Upper lobe of right lung (tissue), 1 donor: ENCODE measurements at regions not wholly inside any gene's neighbourhood (a gene's known extent, or its start where the extent isn't known, plus 50 kb on each side); places are given as distances from the start of the nearest gene placed in this dataset.

Experiments used
- ATAC-seq: fragments of 200-7000 bp; cut with Tn5 transposase; one replicate; pipeline ENCODE4 v1.9.1; 2020; ENCODE audit warnings: mild to moderate bottlenecking, moderate library complexity
- DNase-seq: peaks from one replicate; pipeline ENCODE4 v3.0.0-alpha.2; 2020
- H3K27ac ChIP-seq: fragments of 200-600 bp; one replicate; pipeline ENCODE4 v1.8.0; 2022
- H3K27me3 ChIP-seq: fragments of 200-600 bp; one replicate; pipeline ENCODE4 v1.8.0; 2022; ENCODE audit warnings: mild to moderate bottlenecking
- H3K36me3 ChIP-seq: fragments of 200-600 bp; one replicate; pipeline ENCODE4 v1.8.0; 2022
- H3K4me1 ChIP-seq: fragments of 200-600 bp; one replicate; pipeline ENCODE4 v1.8.0; 2022
- H3K4me3 ChIP-seq: fragments of 200-600 bp; one replicate; pipeline ENCODE4 v1.8.0; 2022; ENCODE audit warnings: mild to moderate bottlenecking
- H3K9me3 ChIP-seq: fragments of 200-600 bp; one replicate; pipeline ENCODE4 v1.8.0; 2022
- intact Hi-C: fragments of 100-400 bp; cut with DNase I; formaldehyde crosslinking; loops from one replicate; pipeline ENCODE4 v1.11.0; 2022
- TF ChIP-seq, protein P1 (sequence below): fragments of 200-600 bp; IDR thresholded peaks from one replicate; pipeline ENCODE4 v1.8.0; 2022; ENCODE audit warnings: antibody characterized with exemption
- donor health status: DM: no; HTN: yes; CAD: no; lungs with severe emphysema.

- TF ChIP-seq, protein P1, sequence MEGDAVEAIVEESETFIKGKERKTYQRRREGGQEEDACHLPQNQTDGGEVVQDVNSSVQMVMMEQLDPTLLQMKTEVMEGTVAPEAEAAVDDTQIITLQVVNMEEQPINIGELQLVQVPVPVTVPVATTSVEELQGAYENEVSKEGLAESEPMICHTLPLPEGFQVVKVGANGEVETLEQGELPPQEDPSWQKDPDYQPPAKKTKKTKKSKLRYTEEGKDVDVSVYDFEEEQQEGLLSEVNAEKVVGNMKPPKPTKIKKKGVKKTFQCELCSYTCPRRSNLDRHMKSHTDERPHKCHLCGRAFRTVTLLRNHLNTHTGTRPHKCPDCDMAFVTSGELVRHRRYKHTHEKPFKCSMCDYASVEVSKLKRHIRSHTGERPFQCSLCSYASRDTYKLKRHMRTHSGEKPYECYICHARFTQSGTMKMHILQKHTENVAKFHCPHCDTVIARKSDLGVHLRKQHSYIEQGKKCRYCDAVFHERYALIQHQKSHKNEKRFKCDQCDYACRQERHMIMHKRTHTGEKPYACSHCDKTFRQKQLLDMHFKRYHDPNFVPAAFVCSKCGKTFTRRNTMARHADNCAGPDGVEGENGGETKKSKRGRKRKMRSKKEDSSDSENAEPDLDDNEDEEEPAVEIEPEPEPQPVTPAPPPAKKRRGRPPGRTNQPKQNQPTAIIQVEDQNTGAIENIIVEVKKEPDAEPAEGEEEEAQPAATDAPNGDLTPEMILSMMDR = no peak
These were observed 113.7 kb upstream of the SGCG start for GRCh38 chr13:23067129-23067528.

GRCh38 chr13:23069566-23069965 is 111.2 kb upstream of the SGCG start:
- Histone ChIP-seq H3K27ac (no peak overlapping the region), H3K9me3 (no peaks in the 10 kb centered on the region), H3K4me3 (no peak overlapping the region), H3K4me1 (no peaks in the 10 kb centered on the region), H3K27me3 (no peaks in the 10 kb centered on the region), H3K36me3 (no peaks in the 10 kb centered on the region)
- TF ChIP-seq, protein P1 = no peak
- DNase-seq (no peak), ATAC-seq (no peak)
- intact Hi-C loops = no loop called here

More at GRCh38 chr13:23067129-23067528, 113.7 kb upstream of the SGCG start:
- intact Hi-C loops = no loop called here
- ATAC-seq (no peak), DNase-seq (no peak)
- H3K36me3 ChIP-seq = no peaks in the 10 kb centered on the region
- H3K4me3 ChIP-seq = no peak overlapping the region
- H3K4me1 ChIP-seq = no peaks in the 10 kb centered on the region
- no peaks in the 10 kb centered on the region for H3K9me3 ChIP-seq
- no peak overlapping the region for H3K27ac ChIP-seq
- no peaks in the 10 kb centered on the region for H3K27me3 ChIP-seq

DNA sequence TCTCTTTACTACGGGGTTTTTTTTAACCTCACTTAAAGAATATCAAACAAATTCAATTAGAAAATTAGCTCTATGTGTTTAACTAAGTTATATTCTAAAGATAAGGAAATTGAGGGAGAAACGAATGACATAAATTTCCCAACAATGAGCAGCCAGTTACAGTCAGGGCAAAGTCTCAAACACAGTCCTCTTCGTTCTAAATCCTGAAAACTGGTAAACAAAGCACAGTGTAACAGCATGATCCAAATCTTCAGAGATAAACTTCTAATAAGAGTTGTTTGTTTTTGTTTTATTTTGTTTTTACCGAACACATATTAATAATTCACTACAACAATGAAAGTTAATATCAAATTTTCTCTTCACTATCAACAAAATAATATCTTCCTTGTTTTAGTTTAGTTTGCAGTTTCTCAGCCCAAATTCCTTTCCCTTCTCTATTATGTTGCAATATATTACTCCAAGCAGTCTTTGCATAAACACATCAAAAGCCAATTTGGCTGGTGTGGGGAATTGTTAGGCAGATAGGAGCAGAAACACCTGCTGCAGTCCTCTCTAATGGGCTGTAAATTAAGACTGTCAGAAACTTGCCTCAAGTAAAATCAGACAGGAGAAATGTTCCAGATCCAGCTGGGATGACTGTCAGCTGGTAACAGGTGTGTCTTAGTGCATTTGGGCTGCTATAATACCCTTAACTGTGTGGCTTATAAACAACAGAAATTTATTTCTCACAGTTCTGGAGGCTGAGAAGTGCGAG is 106.5 kb upstream of the SGCG start:
- no peak for ATAC-seq

DNA sequence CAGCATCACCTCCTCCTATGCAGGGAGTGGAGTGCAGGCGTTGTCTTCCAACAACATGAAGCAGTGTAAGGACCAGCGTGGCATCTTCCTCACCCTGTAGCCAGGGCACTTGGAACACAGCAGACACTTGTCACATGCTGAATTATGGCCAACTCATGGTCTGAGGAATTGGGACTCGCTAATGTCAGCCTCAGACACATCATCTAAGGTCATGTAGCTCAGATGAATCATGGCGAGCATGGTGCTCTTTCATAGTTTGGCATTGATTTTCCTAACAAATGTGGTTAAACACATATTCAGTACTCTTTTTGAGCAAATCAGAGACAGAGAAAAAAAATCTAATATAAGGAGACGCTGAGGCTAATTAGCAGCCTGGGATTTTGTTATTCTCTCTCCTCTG is 99.6 kb upstream of the SGCG start:
- Histone ChIP-seq H3K27ac (no peak overlapping the region), H3K9me3 (no peaks in the 10 kb centered on the region), H3K27me3 (no peaks in the 10 kb centered on the region), H3K36me3 (no peaks in the 10 kb centered on the region), H3K4me3 (no peak overlapping the region), H3K4me1 (no peaks in the 10 kb centered on the region)
- no peak for DNase-seq
- intact Hi-C loops = no loop called here
- TF ChIP-seq, protein P1 = no peak
- no peak for ATAC-seq

More for the DNA sequence above, 106.5 kb upstream of the SGCG start:
- DNase-seq = no peak
- H3K27ac ChIP-seq = no peak overlapping the region
- no peaks in the 10 kb centered on the region for H3K4me1 ChIP-seq
- intact Hi-C loops = no loop called here
- no peak overlapping the region for H3K4me3 ChIP-seq
- no peaks in the 10 kb centered on the region for H3K9me3 ChIP-seq
- TF ChIP-seq, protein P1 = no peak
- no peaks in the 10 kb centered on the region for H3K27me3 ChIP-seq
- no peaks in the 10 kb centered on the region for H3K36me3 ChIP-seq

DNA sequence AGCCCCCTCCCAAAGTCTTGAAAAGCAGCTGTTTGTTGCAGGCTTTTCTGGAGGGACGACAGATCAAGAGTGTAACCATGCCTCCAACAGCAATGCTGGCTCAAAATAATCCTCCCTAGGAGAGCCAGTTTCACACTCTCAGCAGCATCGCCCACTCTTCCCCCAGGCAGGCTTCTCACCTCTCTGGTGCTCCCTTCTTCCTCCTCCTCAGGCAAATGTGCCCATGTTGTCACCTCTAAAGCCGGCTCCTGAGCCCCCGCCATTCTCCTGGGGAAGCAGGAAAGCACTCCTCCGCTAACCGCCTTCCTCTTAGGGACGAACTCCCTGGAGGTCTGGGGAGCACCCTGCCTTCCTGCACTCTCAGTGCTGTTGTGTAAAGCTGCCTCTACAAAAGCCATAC is 98.9 kb upstream of the SGCG start:
- intact Hi-C loops = no loop called here
- H3K4me1 ChIP-seq = no peaks in the 10 kb centered on the region
- H3K9me3 ChIP-seq = no peaks in the 10 kb centered on the region
- TF ChIP-seq, protein P1 = no peak
- H3K27me3 ChIP-seq = no peaks in the 10 kb centered on the region
- no peaks in the 10 kb centered on the region for H3K36me3 ChIP-seq
- ATAC-seq = no peak
- DNase-seq = no peak
- no peak overlapping the region for H3K4me3 ChIP-seq
- H3K27ac ChIP-seq = no peak overlapping the region
